Rectal smooth muscle tissue (tissue), 1 donor: ENCODE measurements at regions not wholly inside any gene's neighbourhood (a gene's known extent, or its start where the extent isn't known, plus 50 kb on each side); places are given as distances from the start of the nearest gene placed in this dataset.
"Not testable (repeated sequence)": the region's sequence is repeated elsewhere in the genome, so short reads cannot be mapped to it uniquely, and the experiment has no call there.

Source experiments
- H3K27ac ChIP-seq: one replicate; pipeline ENCODE4 v1.7.0; 2013; ENCODE audit warnings: low read depth, low read length, inconsistent platforms
- H3K27me3 ChIP-seq: one replicate; pipeline ENCODE4 v1.7.0; 2013; ENCODE audit warnings: low read length; ENCODE audit not compliant: control insufficient read depth, insufficient read depth
- H3K36me3 ChIP-seq: one replicate; pipeline ENCODE4 v1.7.0; 2013; ENCODE audit warnings: low read length; ENCODE audit not compliant: control insufficient read depth, insufficient read depth
- H3K4me1 ChIP-seq: one replicate; pipeline ENCODE4 v1.7.0; 2013; ENCODE audit warnings: low read length; ENCODE audit not compliant: control insufficient read depth, insufficient read depth
- H3K4me3 ChIP-seq: one replicate; pipeline ENCODE4 v1.7.0; 2013; ENCODE audit warnings: low read length
- H3K9ac ChIP-seq: one replicate; pipeline ENCODE4 v1.7.0; 2013; ENCODE audit warnings: low read length

- no peak overlapping the region for H3K9ac ChIP-seq
- no peaks in the 10 kb centered on the region for H3K36me3 ChIP-seq
- peaks cover 2% of the 10 kb centered on the region for H3K4me1 ChIP-seq
- no peak overlapping the region for H3K4me3 ChIP-seq
- no peaks in the 10 kb centered on the region for H3K27me3 ChIP-seq
- H3K27ac ChIP-seq: no peak overlapping the region
Measured at GRCh38 chr5:82719368-82719767, 357.8 kb downstream of the TMEM167A start.

GRCh38 chr5:82717738-82718137, 359.5 kb downstream of the TMEM167A start:
- Histone ChIP-seq H3K4me3 (no peak overlapping the region), H3K9ac (no peak overlapping the region), H3K27ac (no peak overlapping the region), H3K27me3 (no peaks in the 10 kb centered on the region), H3K4me1 (peaks cover 2% of the 10 kb centered on the region), H3K36me3 (no peaks in the 10 kb centered on the region)

GRCh38 chr5:82714732-82715131, 362.5 kb downstream of the TMEM167A start:
- H3K36me3 ChIP-seq, H3K27ac ChIP-seq: not testable (repeated sequence)

GRCh38 chr5:82713811-82714210, 363.4 kb downstream of the TMEM167A start:
- Histone ChIP-seq H3K27ac (no peak overlapping the region), H3K4me1 (no peaks in the 10 kb centered on the region), H3K27me3 (no peaks in the 10 kb centered on the region), H3K36me3 (no peaks in the 10 kb centered on the region), H3K9ac (no peak overlapping the region), H3K4me3 (no peak overlapping the region)

More at GRCh38 chr5:82714732-82715131, 362.5 kb downstream of the TMEM167A start:
- H3K4me1 ChIP-seq, H3K9ac ChIP-seq, H3K4me3 ChIP-seq, H3K27me3 ChIP-seq: not testable (repeated sequence)

GRCh38 chr5:82707741-82708140, 369.5 kb downstream of the TMEM167A start:
- H3K27ac ChIP-seq: no peak overlapping the region
- H3K27me3 ChIP-seq: no peaks in the 10 kb centered on the region
- H3K4me1 ChIP-seq: no peaks in the 10 kb centered on the region
- no peaks in the 10 kb centered on the region for H3K36me3 ChIP-seq
- no peak overlapping the region for H3K4me3 ChIP-seq
- H3K9ac ChIP-seq: no peak overlapping the region

- Histone ChIP-seq H3K27me3 (no peaks in the 10 kb centered on the region), H3K4me3 (no peak overlapping the region), H3K4me1 (no peaks in the 10 kb centered on the region), H3K9ac (no peak overlapping the region), H3K27ac (no peak overlapping the region), H3K36me3 (no peaks in the 10 kb centered on the region)
Measured at GRCh38 chr5:82704381-82704780, 372.8 kb downstream of the TMEM167A start.

GRCh38 chr5:82702046-82702445, 375.1 kb downstream of the TMEM167A start:
- no peak overlapping the region for H3K4me3 ChIP-seq
- H3K36me3 ChIP-seq: no peaks in the 10 kb centered on the region
- H3K4me1 ChIP-seq: no peaks in the 10 kb centered on the region
- H3K27me3 ChIP-seq: no peaks in the 10 kb centered on the region
- no peak overlapping the region for H3K9ac ChIP-seq
- H3K27ac ChIP-seq: no peak overlapping the region

- Histone ChIP-seq H3K27ac (no peak overlapping the region), H3K36me3 (no peaks in the 10 kb centered on the region), H3K4me3 (no peak overlapping the region), H3K4me1 (no peaks in the 10 kb centered on the region), H3K9ac (no peak overlapping the region), H3K27me3 (no peaks in the 10 kb centered on the region)
Measured at GRCh38 chr5:82699737-82700136, 377.5 kb downstream of the TMEM167A start.

- no peak overlapping the region for H3K4me3 ChIP-seq
- H3K27me3 ChIP-seq: no peaks in the 10 kb centered on the region
- no peaks in the 10 kb centered on the region for H3K36me3 ChIP-seq
- no peaks in the 10 kb centered on the region for H3K4me1 ChIP-seq
- no peak overlapping the region for H3K9ac ChIP-seq
- no peak overlapping the region for H3K27ac ChIP-seq
Measured at GRCh38 chr5:82698026-82698425, 379.2 kb downstream of the TMEM167A start.

GRCh38 chr5:82694711-82695285, 382.4 kb downstream of the TMEM167A start:
- Histone ChIP-seq H3K4me1 (no peaks in the 10 kb centered on the region), H3K36me3 (no peaks in the 10 kb centered on the region), H3K4me3 (no peak overlapping the region), H3K9ac (no peak overlapping the region), H3K27me3 (no peaks in the 10 kb centered on the region), H3K27ac (no peak overlapping the region)

- Histone ChIP-seq H3K36me3 (no peaks in the 10 kb centered on the region), H3K27me3 (no peaks in the 10 kb centered on the region), H3K9ac (no peak overlapping the region), H3K4me3 (no peak overlapping the region), H3K4me1 (no peaks in the 10 kb centered on the region), H3K27ac (no peak overlapping the region)
Measured at GRCh38 chr5:82692826-82693225, 384.4 kb downstream of the TMEM167A start.

- Histone ChIP-seq H3K4me3 (no peak overlapping the region), H3K27me3 (no peaks in the 10 kb centered on the region)
Measured at GRCh38 chr5:82684659-82685058, 392.5 kb downstream of the TMEM167A start.

GRCh38 chr5:82684165-82684564, 393.0 kb downstream of the TMEM167A start:
- Histone ChIP-seq H3K9ac (no peak overlapping the region), H3K4me3 (no peak overlapping the region), H3K4me1 (no peaks in the 10 kb centered on the region), H3K27ac (no peak overlapping the region), H3K36me3 (no peaks in the 10 kb centered on the region), H3K27me3 (no peaks in the 10 kb centered on the region)

More at GRCh38 chr5:82684659-82685058, 392.5 kb downstream of the TMEM167A start:
- Histone ChIP-seq H3K36me3 (no peaks in the 10 kb centered on the region), H3K4me1 (no peaks in the 10 kb centered on the region), H3K9ac (no peak overlapping the region), H3K27ac (no peak overlapping the region)
